HepG2 (cell line): ENCODE measurements at regions not wholly inside any gene's neighbourhood (a gene's known extent, or its start where the extent isn't known, plus 50 kb on each side); places are given as distances from the start of the nearest gene placed in this dataset.

Source experiments
- small RNA-seq, 3 experiments: library from RNA; depleted of rRNA; stranded (forward); fragments of <200 nt; gene quantifications; one replicate each; pipeline ENCODE3, GENCODE V24; 2012; ENCODE audit warnings: low read depth in 2 of 3, low replicate concordance in 1 of 3; ENCODE audit not compliant: insufficient read length in 3 of 3, insufficient read depth in 2 of 3
- TF ChIP-seq, protein P1 (sequence below): sonication (generic); formaldehyde crosslinking; IDR thresholded peaks from 2 replicates; pipeline ENCODE4 v1.4.0; 2020; ENCODE audit warnings: missing genetic modification reagents, mild to moderate bottlenecking, borderline replicate concordance

DNA sequence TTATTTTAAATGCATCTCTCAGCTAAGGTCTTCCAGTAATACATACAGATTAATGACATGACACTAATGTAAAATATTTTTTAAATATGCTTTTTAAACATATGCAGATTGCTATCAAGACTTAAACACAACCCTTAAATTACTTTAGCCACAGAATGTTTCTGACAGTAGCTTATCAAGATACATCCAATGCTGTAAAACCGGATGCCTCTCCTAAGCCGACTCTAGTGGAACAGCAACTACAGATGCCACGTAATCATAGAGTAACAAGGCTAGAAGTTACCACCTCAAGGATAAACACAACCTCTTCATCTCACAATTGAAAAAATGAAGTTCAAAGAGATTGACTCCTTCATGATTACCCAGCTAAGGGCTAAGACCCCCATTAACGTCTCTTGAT, 68.4 kb downstream of the ZZZ3 start (continued):
- TF ChIP-seq, protein P1, sequence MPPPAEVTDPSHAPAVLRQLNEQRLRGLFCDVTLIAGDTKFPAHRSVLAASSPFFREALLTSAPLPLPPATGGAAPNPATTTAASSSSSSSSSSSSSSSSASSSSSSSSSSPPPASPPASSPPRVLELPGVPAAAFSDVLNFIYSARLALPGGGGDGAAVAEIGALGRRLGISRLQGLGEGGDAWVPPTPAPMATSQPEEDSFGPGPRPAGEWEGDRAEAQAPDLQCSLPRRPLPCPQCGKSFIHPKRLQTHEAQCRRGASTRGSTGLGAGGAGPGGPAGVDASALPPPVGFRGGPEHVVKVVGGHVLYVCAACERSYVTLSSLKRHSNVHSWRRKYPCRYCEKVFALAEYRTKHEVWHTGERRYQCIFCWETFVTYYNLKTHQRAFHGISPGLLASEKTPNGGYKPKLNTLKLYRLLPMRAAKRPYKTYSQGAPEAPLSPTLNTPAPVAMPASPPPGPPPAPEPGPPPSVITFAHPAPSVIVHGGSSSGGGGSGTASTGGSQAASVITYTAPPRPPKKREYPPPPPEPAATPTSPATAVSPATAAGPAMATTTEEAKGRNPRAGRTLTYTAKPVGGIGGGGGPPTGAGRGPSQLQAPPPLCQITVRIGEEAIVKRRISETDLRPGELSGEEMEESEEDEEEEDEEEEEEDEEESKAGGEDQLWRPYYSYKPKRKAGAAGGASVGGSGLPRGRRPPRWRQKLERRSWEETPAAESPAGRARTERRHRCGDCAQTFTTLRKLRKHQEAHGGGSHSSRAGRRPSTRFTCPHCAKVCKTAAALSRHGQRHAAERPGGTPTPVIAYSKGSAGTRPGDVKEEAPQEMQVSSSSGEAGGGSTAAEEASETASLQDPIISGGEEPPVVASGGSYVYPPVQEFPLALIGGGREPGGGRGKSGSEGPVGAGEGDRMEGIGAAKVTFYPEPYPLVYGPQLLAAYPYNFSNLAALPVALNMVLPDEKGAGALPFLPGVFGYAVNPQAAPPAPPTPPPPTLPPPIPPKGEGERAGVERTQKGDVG (CRISPR knock-in tag): no peak

Small RNAs in the stretch of these regions (small RNA-seq; reads per million reads assigned to genes)
- gene RNA5SP20: 0 reads per million in 3 experiments
